NCI-H748 (cell line): ENCODE measurements at regions not wholly inside any gene's neighbourhood (a gene's known extent, or its start where the extent isn't known, plus 50 kb on each side); places are given as distances from the start of the nearest gene placed in this dataset.

Experiments used
- DNase-seq: peaks from one replicate; lab custom pipeline; 2025; ENCODE audit not compliant: unreplicated experiment; lab: John Stamatoyannopoulos, UW

GRCh38 chr12:126055521-126055920 lies 990.3 kb downstream of the AACS start:
- no peak for DNase-seq

- no peak for DNase-seq
Observed at GRCh38 chr12:126061777-126062176, 996.5 kb downstream of the AACS start.

- no peak for DNase-seq
Observed at GRCh38 chr12:126064028-126064427, 998.8 kb downstream of the AACS start.

GRCh38 chr12:126067626-126068329 lies 1002.5 kb downstream of the AACS start:
- peak; percentile 18 for DNase-seq

- DNase-seq: peak; percentile 92
Observed at GRCh38 chr12:126069549-126070165, 1004.4 kb downstream of the AACS start.

GRCh38 chr12:126076515-126076914 lies 1011.3 kb downstream of the AACS start:
- no peak for DNase-seq

- DNase-seq: peak; percentile 57
Observed at GRCh38 chr12:126083926-126084325, 1018.7 kb downstream of the AACS start.

- peak; percentile 8 for DNase-seq
Observed at GRCh38 chr12:126084480-126084879, 1019.2 kb downstream of the AACS start.

- no peak for DNase-seq
Observed at GRCh38 chr12:126086242-126086641, 1021.0 kb downstream of the AACS start.

- DNase-seq: no peak
Observed at GRCh38 chr12:126087692-126088091, 1022.5 kb downstream of the AACS start.

GRCh38 chr12:126093908-126094307 lies 1028.7 kb downstream of the AACS start:
- peak; percentile 39 for DNase-seq

GRCh38 chr12:126095748-126096510 lies 1030.7 kb downstream of the AACS start:
- DNase-seq: no peak

GRCh38 chr12:126106706-126107105 lies 1041.5 kb downstream of the AACS start:
- DNase-seq: no peak

GRCh38 chr12:126107659-126108058 lies 1042.4 kb downstream of the AACS start:
- DNase-seq: peak; percentile 43

- no peak for DNase-seq
Observed at GRCh38 chr12:126108247-126108646, 1043.0 kb downstream of the AACS start.

GRCh38 chr12:126112141-126112540 lies 1046.9 kb downstream of the AACS start:
- DNase-seq: no peak

GRCh38 chr12:126112849-126113248 lies 1047.6 kb downstream of the AACS start:
- no peak for DNase-seq

- DNase-seq: no peak
Observed at GRCh38 chr12:126114441-126114840, 1049.2 kb downstream of the AACS start.

- DNase-seq: no peak
Observed at GRCh38 chr12:126117502-126117901, 1052.3 kb downstream of the AACS start.

- DNase-seq: no peak
Observed at GRCh38 chr12:126139355-126139754, 1074.1 kb downstream of the AACS start.

GRCh38 chr12:126144603-126145002 lies 1079.4 kb downstream of the AACS start:
- peak; percentile 84 for DNase-seq

GRCh38 chr12:126147321-126147720 lies 1082.1 kb downstream of the AACS start:
- DNase-seq: no peak
